ENCODE measurements at regions not wholly inside any gene's neighbourhood (a gene's known extent, or its start where the extent isn't known, plus 50 kb on each side); places are given as distances from the start of the nearest gene placed in this dataset.

DNA sequence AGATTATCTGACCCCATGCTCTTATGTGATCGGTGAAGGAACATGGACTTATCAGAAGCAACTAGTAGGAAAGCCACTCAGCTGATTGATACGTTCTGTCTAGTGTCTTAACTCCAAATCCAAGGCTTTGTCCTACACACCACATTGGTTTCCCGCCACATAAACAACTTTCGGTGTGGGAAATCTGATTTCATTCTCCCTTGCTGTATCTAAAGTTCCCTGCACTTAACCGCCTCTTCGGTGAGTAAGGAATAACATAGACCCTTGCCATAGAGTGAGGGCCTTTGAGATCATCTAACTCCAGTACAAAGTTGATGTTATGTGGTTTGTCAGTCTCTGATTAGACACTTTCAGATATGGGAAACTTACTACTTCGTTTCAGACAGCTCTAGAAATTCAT lies 538.2 kb upstream of the TNP1 start:
- Histone ChIP-seq H2AFZ (ENCODE audit: low read length) (no peak overlapping the region), H3K4me1 (ENCODE audit: insufficient read depth, low read length) (no peaks in the 10 kb centered on the region), H3K27me3 (ENCODE audit: control insufficient read depth in 1 of 2, insufficient read depth in 2 of 2, low read length in 2 of 2) (no peaks in the 10 kb centered on the region), H4K20me1 (ENCODE audit: insufficient read depth, low read length) (no peaks in the 10 kb centered on the region), H3K27ac (ENCODE audit: extremely low read length, insufficient read depth, low read length) (no peak overlapping the region), H3K9me3 (ENCODE audit: low read length) (no peaks in the 10 kb centered on the region), H3K36me3 (replicated peaks in 1 of 2; ENCODE audit: control insufficient read depth in 1 of 2, insufficient read depth in 2 of 2, low read length in 2 of 2) (no peaks in the 10 kb centered on the region), H3K9ac (ENCODE audit: insufficient read depth, low read depth, low read length) (no peak overlapping the region), H3K4me2 (ENCODE audit: low read depth, low read length) (no peak overlapping the region), H3K4me3 (replicated peaks in 1 of 3; ENCODE audit: insufficient read depth in 1 of 3, low read depth in 2 of 3, low read length in 3 of 3) (no peak overlapping the region), H3K79me2 (ENCODE audit: insufficient read depth, low read length) (no peaks in the 10 kb centered on the region)
- in situ Hi-C loops (cut with HindIII; ENCODE audit: extremely low pct_ligation_motif_present, low pct_unique_long_range_greater_than_20kb) (no loop called here), intact Hi-C loops (cut with micrococcal nuclease; ENCODE audit: unreplicated experiment) (no loop called here)
- CTCF ChIA-PET (ENCODE audit: low intra/inter-chr PET ratio, low total read pairs) = no interaction called here
- no peak for ATAC-seq
- no peak for DNase-seq (ENCODE audit: low spot score)
- no TSS peak for BruUV-seq (replicated peaks)
- TF ChIP-seq ONECUT2 (CRISPR knock-in tag; IDR thresholded peaks at IDR 0.05) = no peak
- TF ChIP-seq TRIM24 (CRISPR knock-in tag; IDR thresholded peaks at IDR 0.05) = no peak
- no peak for TF ChIP-seq DMAP1 (CRISPR knock-in tag; IDR thresholded peaks at IDR 0.05)
- TF ChIP-seq ZNF720 (CRISPR knock-in tag; IDR thresholded peaks at IDR 0.05) = no peak
- TF ChIP-seq YY1 (IDR thresholded peaks at IDR 0.05; ENCODE audit: insufficient read depth, insufficient replicate concordance, low read depth, low read length) = no peak
- no peak for TF ChIP-seq FLYWCH1 (CRISPR knock-in tag; IDR thresholded peaks at IDR 0.05)
- POLR2A ChIA-PET = no interaction called here
- no peak for FAIRE-seq
- 47% methylated on average over 7 of the region's 7 CpGs for WGBS (ENCODE audit: low lambda C conversion rate)

DNA sequence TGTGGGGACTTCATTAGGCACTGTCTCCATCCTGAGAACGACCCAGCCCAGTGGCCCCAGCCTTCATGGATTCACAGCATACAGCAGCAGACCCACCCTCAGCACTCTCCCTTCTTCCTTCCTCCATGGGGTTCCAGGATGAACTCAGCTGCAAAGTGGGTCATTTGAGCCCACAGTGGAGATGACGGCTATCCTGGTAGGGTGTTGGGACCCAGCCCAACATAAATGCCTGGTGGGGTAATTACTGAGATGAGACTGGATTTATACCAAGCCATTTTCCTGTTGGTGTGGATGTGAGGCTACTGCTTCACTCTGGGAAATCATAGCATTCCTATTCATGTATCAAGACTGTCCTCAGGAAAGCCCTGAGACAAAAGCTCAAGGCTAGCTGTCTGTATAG lies 536.7 kb upstream of the TNP1 start:
- no peaks in the 10 kb centered on the region for H3K4me1 ChIP-seq (ENCODE audit: insufficient read depth, low read length)
- no peak for FAIRE-seq
- H3K36me3 ChIP-seq (replicated peaks in 1 of 2; ENCODE audit: control insufficient read depth in 1 of 2, insufficient read depth in 2 of 2, low read length in 2 of 2) = no peaks in the 10 kb centered on the region
- H3K4me3 ChIP-seq (replicated peaks in 1 of 3; ENCODE audit: insufficient read depth in 1 of 3, low read depth in 2 of 3, low read length in 3 of 3) = no peak overlapping the region
- no peaks in the 10 kb centered on the region for H3K27me3 ChIP-seq (ENCODE audit: control insufficient read depth in 1 of 2, insufficient read depth in 2 of 2, low read length in 2 of 2)
- ChIA-PET CTCF (ENCODE audit: low intra/inter-chr PET ratio, low total read pairs) (no interaction called here), POLR2A (no interaction called here)
- ATAC-seq = peak; percentile 42; the same call in 2 of the 3 replicates
- intact Hi-C loops (cut with micrococcal nuclease; ENCODE audit: unreplicated experiment) (no loop called here), in situ Hi-C loops (cut with HindIII; ENCODE audit: extremely low pct_ligation_motif_present, low pct_unique_long_range_greater_than_20kb) (no loop called here)
- no peaks in the 10 kb centered on the region for H4K20me1 ChIP-seq (ENCODE audit: insufficient read depth, low read length)
- H3K79me2 ChIP-seq (ENCODE audit: insufficient read depth, low read length) = no peaks in the 10 kb centered on the region
- H3K27ac ChIP-seq (ENCODE audit: extremely low read length, insufficient read depth, low read length) = no peak overlapping the region
- WGBS (ENCODE audit: low lambda C conversion rate) = 7% methylated on average over 2 of the region's 2 CpGs
- no peak overlapping the region for H3K9ac ChIP-seq (ENCODE audit: insufficient read depth, low read depth, low read length)
- H3K4me2 ChIP-seq (ENCODE audit: low read depth, low read length) = no peak overlapping the region
- H3K9me3 ChIP-seq (ENCODE audit: low read length) = no peaks in the 10 kb centered on the region
- H2AFZ ChIP-seq (ENCODE audit: low read length) = no peak overlapping the region
- DNase-seq (ENCODE audit: low spot score) = no peak
- BruUV-seq (replicated peaks) = no TSS peak
- TF ChIP-seq, protein P1, sequence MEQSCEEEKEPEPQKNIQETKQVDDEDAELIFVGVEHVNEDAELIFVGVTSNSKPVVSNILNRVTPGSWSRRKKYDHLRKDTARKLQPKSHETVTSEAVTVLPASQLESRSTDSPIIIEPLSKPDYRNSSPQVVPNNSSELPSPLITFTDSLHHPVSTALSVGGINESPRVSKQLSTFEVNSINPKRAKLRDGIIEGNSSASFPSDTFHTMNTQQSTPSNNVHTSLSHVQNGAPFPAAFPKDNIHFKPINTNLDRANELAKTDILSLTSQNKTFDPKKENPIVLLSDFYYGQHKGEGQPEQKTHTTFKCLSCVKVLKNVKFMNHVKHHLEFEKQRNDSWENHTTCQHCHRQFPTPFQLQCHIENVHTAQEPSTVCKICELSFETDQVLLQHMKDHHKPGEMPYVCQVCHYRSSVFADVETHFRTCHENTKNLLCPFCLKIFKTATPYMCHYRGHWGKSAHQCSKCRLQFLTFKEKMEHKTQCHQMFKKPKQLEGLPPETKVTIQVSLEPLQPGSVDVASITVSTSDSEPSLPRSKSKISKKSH (CRISPR knock-in tag; IDR thresholded peaks at IDR 0.05; ENCODE audit: borderline replicate concordance) = no peak
- TF ChIP-seq, protein P2, sequence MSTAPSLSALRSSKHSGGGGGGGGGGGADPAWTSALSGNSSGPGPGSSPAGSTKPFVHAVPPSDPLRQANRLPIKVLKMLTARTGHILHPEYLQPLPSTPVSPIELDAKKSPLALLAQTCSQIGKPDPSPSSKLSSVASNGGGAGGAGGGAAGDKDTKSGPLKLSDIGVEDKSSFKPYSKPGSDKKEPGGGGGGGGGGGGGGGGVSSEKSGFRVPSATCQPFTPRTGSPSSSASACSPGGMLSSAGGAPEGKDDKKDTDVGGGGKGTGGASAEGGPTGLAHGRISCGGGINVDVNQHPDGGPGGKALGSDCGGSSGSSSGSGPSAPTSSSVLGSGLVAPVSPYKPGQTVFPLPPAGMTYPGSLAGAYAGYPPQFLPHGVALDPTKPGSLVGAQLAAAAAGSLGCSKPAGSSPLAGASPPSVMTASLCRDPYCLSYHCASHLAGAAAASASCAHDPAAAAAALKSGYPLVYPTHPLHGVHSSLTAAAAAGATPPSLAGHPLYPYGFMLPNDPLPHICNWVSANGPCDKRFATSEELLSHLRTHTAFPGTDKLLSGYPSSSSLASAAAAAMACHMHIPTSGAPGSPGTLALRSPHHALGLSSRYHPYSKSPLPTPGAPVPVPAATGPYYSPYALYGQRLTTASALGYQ (CRISPR knock-in tag; IDR thresholded peaks at IDR 0.05) = no peak
- TF ChIP-seq KMT2B (CRISPR knock-in tag; IDR thresholded peaks at IDR 0.05) = no peak
- TF ChIP-seq ZKSCAN1 (IDR thresholded peaks at IDR 0.05; ENCODE audit: low read length) = no peak
- no peak for TF ChIP-seq ZKSCAN5 (CRISPR knock-in tag; IDR thresholded peaks at IDR 0.05)
- no peak for TF ChIP-seq SAP130 (CRISPR knock-in tag; IDR thresholded peaks at IDR 0.05; ENCODE audit: low read depth)
- no peak for TF ChIP-seq SMC3 (IDR thresholded peaks at IDR 0.05; ENCODE audit: low read length)
- no peak for TF ChIP-seq NFKB2 (CRISPR knock-in tag; IDR thresholded peaks at IDR 0.05; ENCODE audit: borderline replicate concordance)
- no peak for TF ChIP-seq ZNF232 (CRISPR knock-in tag; IDR thresholded peaks at IDR 0.05; ENCODE audit: borderline replicate concordance)
- TF ChIP-seq DMAP1 (CRISPR knock-in tag; IDR thresholded peaks at IDR 0.05) = no peak
- no peak for TF ChIP-seq EHMT2 (IDR thresholded peaks at IDR 0.05; ENCODE audit: borderline replicate concordance, low read depth, low read length)
- TF ChIP-seq MED1 (CRISPR knock-in tag; IDR thresholded peaks at IDR 0.05) = no peak
- no peak for TF ChIP-seq ZFX (CRISPR knock-in tag; IDR thresholded peaks at IDR 0.05; ENCODE audit: low read depth)
